Heart left ventricle (tissue), 13 donors: ENCODE measurements at regions not wholly inside any gene's neighbourhood (a gene's known extent, or its start where the extent isn't known, plus 50 kb on each side); places are given as distances from the start of the nearest gene placed in this dataset.
"Not testable (repeated sequence)": the region's sequence is repeated elsewhere in the genome, so short reads cannot be mapped to it uniquely, and the experiment has no call there.

Source experiments
- CTCF ChIP-seq, 12 donors: fragments of 200-600 bp; sonication (generic) in 4 of 12; IDR thresholded peaks; one replicate each; pipeline versions ENCODE4 v1.5.0 to v1.8.0; 2018 to 2022; ENCODE audit warnings: antibody characterized with exemption in 12 of 12, mild to moderate bottlenecking in 5 of 12
- POLR2A ChIP-seq, 2 donors: fragments of 450-650 bp; IDR thresholded peaks; one replicate each; pipeline ENCODE4 v1.6.1; 2017; ENCODE audit warnings: antibody characterized with exemption in 2 of 2, mild to moderate bottlenecking in 2 of 2, moderate library complexity in 2 of 2
- donor health status: ischemic (EF 13 %, LVEDD 7.1; RV severe dilation, severe dysfunction).
- donor health status: DM: no; HTN: yes; CAD: no.
- donor health status: DM: no; HTN: no; CAD: no.
- donor health status: ischemic (EF 25% LVEDD 6.9; RV normal size, moderate dysfunction).
- donor health status: ischemic (EF 25% LVEDD 5.7; RV mildly dilated, moderate dysfunction).
- donor health status: ischemic (EF 35%, LVEDD 5.7; RV mildly dilated, moderate dysfunction).
- donor health status: nonischemic (EF 11% LVEDD 7.7; RV severe dilation, severe dysfunction).
- donor health status: DM: yes; HTN: yes; CAD: no.
- donor health status: PGD.
- donor health status: ischemic (EF 29% LVEDD 5.4; RV normal size, mild dysfunction).
- donor health status: nonischemic (EF 23%, LVEDD 6.1; RV moderate dilation, normal function).

DNA sequence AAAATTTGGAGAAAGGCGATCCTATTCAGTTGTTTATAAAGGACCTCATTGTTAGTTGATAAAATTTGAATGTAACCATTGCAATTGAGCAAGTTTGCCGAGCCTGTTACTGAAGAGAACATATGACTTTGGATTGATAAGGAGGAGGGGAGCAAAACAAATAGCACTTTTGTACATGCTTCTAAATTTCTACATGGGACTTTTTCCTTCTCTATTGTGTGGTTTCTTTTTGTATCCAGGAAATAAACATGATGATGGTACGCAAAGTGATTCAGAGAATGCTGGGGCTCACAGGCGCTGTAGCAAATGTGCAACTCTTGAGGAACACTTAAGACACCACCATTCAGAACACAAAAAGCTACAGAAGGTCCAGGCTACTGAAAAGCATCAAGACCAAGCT lies 140.2 kb upstream of the PRSS12 start:
- TF ChIP-seq CTCF, POLR2A (IDR thresholded peaks at IDR 0.05): not testable (repeated sequence)
